22Rv1 (cell line): ENCODE measurements at regions not wholly inside any gene's neighbourhood (a gene's known extent, or its start where the extent isn't known, plus 50 kb on each side); places are given as distances from the start of the nearest gene placed in this dataset.

Source experiments
- ZFX ChIP-seq: fragments of 450-650 bp; IDR thresholded peaks from 2 replicates; pipeline ENCODE4 v1.6.1; 2017; ENCODE audit warnings: antibody characterized with exemption, borderline replicate concordance
- TF ChIP-seq, protein P1 (sequence below): fragments of 450-650 bp; IDR thresholded peaks from 2 replicates; pipeline ENCODE4 v1.5.1; 2017; ENCODE audit warnings: mild to moderate bottlenecking

GRCh38 chr4:60913671-60914070 lies 286.5 kb upstream of the ADGRL3 start:
- TF ChIP-seq, protein P1, sequence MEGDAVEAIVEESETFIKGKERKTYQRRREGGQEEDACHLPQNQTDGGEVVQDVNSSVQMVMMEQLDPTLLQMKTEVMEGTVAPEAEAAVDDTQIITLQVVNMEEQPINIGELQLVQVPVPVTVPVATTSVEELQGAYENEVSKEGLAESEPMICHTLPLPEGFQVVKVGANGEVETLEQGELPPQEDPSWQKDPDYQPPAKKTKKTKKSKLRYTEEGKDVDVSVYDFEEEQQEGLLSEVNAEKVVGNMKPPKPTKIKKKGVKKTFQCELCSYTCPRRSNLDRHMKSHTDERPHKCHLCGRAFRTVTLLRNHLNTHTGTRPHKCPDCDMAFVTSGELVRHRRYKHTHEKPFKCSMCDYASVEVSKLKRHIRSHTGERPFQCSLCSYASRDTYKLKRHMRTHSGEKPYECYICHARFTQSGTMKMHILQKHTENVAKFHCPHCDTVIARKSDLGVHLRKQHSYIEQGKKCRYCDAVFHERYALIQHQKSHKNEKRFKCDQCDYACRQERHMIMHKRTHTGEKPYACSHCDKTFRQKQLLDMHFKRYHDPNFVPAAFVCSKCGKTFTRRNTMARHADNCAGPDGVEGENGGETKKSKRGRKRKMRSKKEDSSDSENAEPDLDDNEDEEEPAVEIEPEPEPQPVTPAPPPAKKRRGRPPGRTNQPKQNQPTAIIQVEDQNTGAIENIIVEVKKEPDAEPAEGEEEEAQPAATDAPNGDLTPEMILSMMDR, result no peak
- no peak for TF ChIP-seq ZFX
